Vagina (tissue), 2 donors: ENCODE measurements at regions not wholly inside any gene's neighbourhood (a gene's known extent, or its start where the extent isn't known, plus 50 kb on each side); places are given as distances from the start of the nearest gene placed in this dataset.

ENCODE experiments used
- POLR2A ChIP-seq, 2 donors: fragments of 450-650 bp; IDR thresholded peaks; one replicate each; pipeline ENCODE4 v1.6.1; 2017; ENCODE audit warnings: antibody characterized with exemption in 2 of 2, mild to moderate bottlenecking in 2 of 2, moderate library complexity in 2 of 2
- POLR2AphosphoS5 ChIP-seq, 2 donors: sonication (generic); formaldehyde crosslinking; IDR thresholded peaks; one replicate each; pipeline ENCODE4 v1.9.0; 2017; ENCODE audit warnings: antibody characterized with exemption in 2 of 2, mild to moderate bottlenecking in 2 of 2, low read depth in 1 of 2; ENCODE audit not compliant: insufficient read depth in 1 of 2
- TF ChIP-seq, protein P1 (sequence below), 3 experiments: fragments of 450-650 bp in 2 of 3; fragments of 200-600 bp in 1 of 3; sonication (generic) in 1 of 3; IDR thresholded peaks; one replicate each; pipeline ENCODE4 v1.5.1; 2017 to 2019; ENCODE audit warnings: antibody characterized with exemption in 3 of 3, mild to moderate bottlenecking in 2 of 3, moderate library complexity in 2 of 3

DNA sequence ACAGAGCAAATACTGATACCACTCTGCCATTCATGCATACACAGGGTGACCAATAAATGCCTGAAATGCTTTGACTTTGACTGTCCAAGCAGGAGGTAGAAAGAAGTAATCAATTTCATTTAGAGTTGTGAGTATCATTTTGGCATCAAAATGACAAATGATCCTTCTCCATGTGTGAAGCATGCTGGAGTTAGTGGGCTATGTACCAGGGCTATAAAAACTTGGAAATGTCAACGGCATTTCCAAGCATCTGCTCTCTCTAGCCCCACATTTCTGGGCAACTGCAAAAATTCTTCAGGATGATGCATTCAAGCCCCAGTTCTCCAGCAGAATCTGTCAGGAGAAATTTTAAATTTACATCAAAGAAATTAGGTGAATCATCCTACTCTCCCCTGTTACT, 208.4 kb upstream of the PTBP2 start:
- TF ChIP-seq, protein P1, sequence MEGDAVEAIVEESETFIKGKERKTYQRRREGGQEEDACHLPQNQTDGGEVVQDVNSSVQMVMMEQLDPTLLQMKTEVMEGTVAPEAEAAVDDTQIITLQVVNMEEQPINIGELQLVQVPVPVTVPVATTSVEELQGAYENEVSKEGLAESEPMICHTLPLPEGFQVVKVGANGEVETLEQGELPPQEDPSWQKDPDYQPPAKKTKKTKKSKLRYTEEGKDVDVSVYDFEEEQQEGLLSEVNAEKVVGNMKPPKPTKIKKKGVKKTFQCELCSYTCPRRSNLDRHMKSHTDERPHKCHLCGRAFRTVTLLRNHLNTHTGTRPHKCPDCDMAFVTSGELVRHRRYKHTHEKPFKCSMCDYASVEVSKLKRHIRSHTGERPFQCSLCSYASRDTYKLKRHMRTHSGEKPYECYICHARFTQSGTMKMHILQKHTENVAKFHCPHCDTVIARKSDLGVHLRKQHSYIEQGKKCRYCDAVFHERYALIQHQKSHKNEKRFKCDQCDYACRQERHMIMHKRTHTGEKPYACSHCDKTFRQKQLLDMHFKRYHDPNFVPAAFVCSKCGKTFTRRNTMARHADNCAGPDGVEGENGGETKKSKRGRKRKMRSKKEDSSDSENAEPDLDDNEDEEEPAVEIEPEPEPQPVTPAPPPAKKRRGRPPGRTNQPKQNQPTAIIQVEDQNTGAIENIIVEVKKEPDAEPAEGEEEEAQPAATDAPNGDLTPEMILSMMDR (IDR thresholded peaks at IDR 0.05) = no peak
- TF ChIP-seq POLR2A (IDR thresholded peaks at IDR 0.05) (no peak), POLR2AphosphoS5 (IDR thresholded peaks at IDR 0.05; ENCODE audit: insufficient read depth in 1 of 2, low read depth in 1 of 2) (no peak)
